ENCODE measurements at regions not wholly inside any gene's neighbourhood (a gene's known extent, or its start where the extent isn't known, plus 50 kb on each side); places are given as distances from the start of the nearest gene placed in this dataset.

DNA sequence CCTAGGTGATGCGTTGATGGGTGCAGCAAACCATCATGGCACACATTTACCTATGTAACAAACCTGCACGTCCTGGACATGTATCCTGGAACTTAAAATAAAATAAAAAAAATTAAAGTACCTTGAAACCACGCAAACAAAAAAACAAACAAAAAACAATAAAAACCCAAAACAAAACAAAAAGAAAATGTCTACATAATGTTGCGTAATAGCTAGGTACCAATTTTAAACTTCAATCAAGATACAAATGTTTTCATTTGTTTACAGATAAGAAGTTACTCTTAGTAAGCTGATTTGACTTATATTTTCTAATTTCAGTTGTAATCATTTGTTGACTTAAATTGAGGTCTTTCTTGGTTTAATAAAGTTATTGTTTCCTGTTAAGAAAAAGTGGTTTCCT is 349.6 kb upstream of the KCNMB2 start:
- ChIA-PET POLR2A (no interaction called here), CTCF (no interaction called here)
- no peak overlapping the region for H3K9ac ChIP-seq (replicated peaks; ENCODE audit: extremely low read depth, insufficient read depth, low read length)
- no peak overlapping the region for H3K4me2 ChIP-seq (ENCODE audit: insufficient read depth, low read length)
- H2AFZ ChIP-seq (ENCODE audit: low read depth, low read length): no peak overlapping the region
- intact Hi-C loops (cut with micrococcal nuclease) (no loop called here), dilution Hi-C loops (cut with MboI; ENCODE audit: extremely low pct_ligation_motif_present, low sequenced_read_pairs) (no loop called here)
- no peak overlapping the region for H3K27ac ChIP-seq (ENCODE audit: insufficient read depth, low read depth, low read length)
- H3K27me3 ChIP-seq (ENCODE audit: control insufficient read depth in 2 of 2, insufficient read depth in 2 of 2, low read length in 2 of 2): no peaks in the 10 kb centered on the region
- no peaks in the 10 kb centered on the region for H3K4me1 ChIP-seq (ENCODE audit: control insufficient read depth, extremely low read depth, insufficient read depth, low read length)
- H3K9me1 ChIP-seq (replicated peaks; ENCODE audit: control insufficient read depth, extremely low read depth, insufficient read depth, low read length): no peaks in the 10 kb centered on the region
- DNase-seq (ENCODE audit: low read depth, low spot score) (no peak), FAIRE-seq (no peak)
- H4K20me1 ChIP-seq (replicated peaks; ENCODE audit: control insufficient read depth, extremely low read depth, insufficient read depth, low read length): no peaks in the 10 kb centered on the region
- H3K4me3 ChIP-seq (replicated peaks in 1 of 3; ENCODE audit: insufficient read depth in 1 of 3, low read depth in 1 of 3, low read length in 3 of 3): no peak overlapping the region
- no peaks in the 10 kb centered on the region for H3K36me3 ChIP-seq (ENCODE audit: control insufficient read depth in 2 of 2, extremely low read depth in 1 of 2, insufficient read depth in 2 of 2, low read length in 2 of 2)
- no peak for TF ChIP-seq POLR2A (IDR thresholded peaks at IDR 0.05; ENCODE audit: low read depth, low read length)
- no peak for TF ChIP-seq EZH2 (IDR thresholded peaks at IDR 0.05; ENCODE audit: borderline replicate concordance, low read depth, low read length, severe bottlenecking)
- no peak for TF ChIP-seq GATA2 (IDR thresholded peaks at IDR 0.05; ENCODE audit: insufficient read depth, insufficient read length, low read depth, low read length)
- TF ChIP-seq, protein P1, sequence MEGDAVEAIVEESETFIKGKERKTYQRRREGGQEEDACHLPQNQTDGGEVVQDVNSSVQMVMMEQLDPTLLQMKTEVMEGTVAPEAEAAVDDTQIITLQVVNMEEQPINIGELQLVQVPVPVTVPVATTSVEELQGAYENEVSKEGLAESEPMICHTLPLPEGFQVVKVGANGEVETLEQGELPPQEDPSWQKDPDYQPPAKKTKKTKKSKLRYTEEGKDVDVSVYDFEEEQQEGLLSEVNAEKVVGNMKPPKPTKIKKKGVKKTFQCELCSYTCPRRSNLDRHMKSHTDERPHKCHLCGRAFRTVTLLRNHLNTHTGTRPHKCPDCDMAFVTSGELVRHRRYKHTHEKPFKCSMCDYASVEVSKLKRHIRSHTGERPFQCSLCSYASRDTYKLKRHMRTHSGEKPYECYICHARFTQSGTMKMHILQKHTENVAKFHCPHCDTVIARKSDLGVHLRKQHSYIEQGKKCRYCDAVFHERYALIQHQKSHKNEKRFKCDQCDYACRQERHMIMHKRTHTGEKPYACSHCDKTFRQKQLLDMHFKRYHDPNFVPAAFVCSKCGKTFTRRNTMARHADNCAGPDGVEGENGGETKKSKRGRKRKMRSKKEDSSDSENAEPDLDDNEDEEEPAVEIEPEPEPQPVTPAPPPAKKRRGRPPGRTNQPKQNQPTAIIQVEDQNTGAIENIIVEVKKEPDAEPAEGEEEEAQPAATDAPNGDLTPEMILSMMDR (IDR thresholded peaks at IDR 0.05; ENCODE audit: extremely low read depth in 1 of 2, insufficient read depth in 1 of 2, low read depth in 1 of 2, low read length in 2 of 2): no peak
- TF ChIP-seq JUN (IDR thresholded peaks at IDR 0.05; ENCODE audit: borderline replicate concordance, insufficient read depth, insufficient read length, low read depth): no peak
- no peak for TF ChIP-seq POLR2AphosphoS5 (IDR thresholded peaks at IDR 0.05; ENCODE audit: insufficient read depth, low read depth, low read length)
- TF ChIP-seq MYC (IDR thresholded peaks at IDR 0.05; ENCODE audit: low read depth, low read length): no peak
- TF ChIP-seq MAX (IDR thresholded peaks at IDR 0.05; ENCODE audit: insufficient read depth, insufficient read length): no peak
- TF ChIP-seq FOS (IDR thresholded peaks at IDR 0.05; ENCODE audit: borderline replicate concordance, insufficient read depth, low read length): no peak
- no peaks in the 10 kb centered on the region for H3K9me3 ChIP-seq (replicated peaks; ENCODE audit: control insufficient read depth, insufficient read depth, low read length)
- H3K79me2 ChIP-seq (ENCODE audit: control insufficient read depth, insufficient read depth, low read length): no peaks in the 10 kb centered on the region
- no TSS peak for BruUV-seq (replicated peaks)
